ENCODE measurements at regions not wholly inside any gene's neighbourhood (a gene's known extent, or its start where the extent isn't known, plus 50 kb on each side); places are given as distances from the start of the nearest gene placed in this dataset.
"Not testable (repeated sequence)": the region's sequence is repeated elsewhere in the genome, so short reads cannot be mapped to it uniquely, and the experiment has no call there.

GRCh38 chr1:67947114-67947513 lies 103.3 kb downstream of the DIRAS3 start:
- no peak for DNase-seq

GRCh38 chr1:67945733-67946374 lies 104.6 kb downstream of the DIRAS3 start:
- DNase-seq = no peak

- no peak for DNase-seq
Measured at GRCh38 chr1:67942274-67942673, 108.2 kb downstream of the DIRAS3 start.

GRCh38 chr1:67941746-67942145 lies 108.5 kb upstream of the GNG12 start:
- no peak for DNase-seq

- no peak for DNase-seq
Measured at GRCh38 chr1:67941155-67941554, 107.9 kb upstream of the GNG12 start.

GRCh38 chr1:67939942-67940341 lies 106.7 kb upstream of the GNG12 start:
- DNase-seq = no peak

- no peak for DNase-seq
Measured at GRCh38 chr1:67939186-67939743, 106.0 kb upstream of the GNG12 start.

GRCh38 chr1:67937651-67938050 lies 104.4 kb upstream of the GNG12 start:
- no peak for DNase-seq

GRCh38 chr1:67937010-67937409 lies 103.7 kb upstream of the GNG12 start:
- DNase-seq = no peak

- DNase-seq = no peak
Measured at GRCh38 chr1:67935560-67935959, 102.3 kb upstream of the GNG12 start.

GRCh38 chr1:67931198-67931597 lies 97.9 kb upstream of the GNG12 start:
- DNase-seq = no peak

- no peak for DNase-seq
Measured at GRCh38 chr1:67923074-67923473, 89.8 kb upstream of the GNG12 start.

GRCh38 chr1:67921725-67922489 lies 88.6 kb upstream of the GNG12 start:
- no peak for DNase-seq

GRCh38 chr1:67919274-67920072 lies 86.2 kb upstream of the GNG12 start:
- no peak for DNase-seq

- DNase-seq = no peak
Measured at GRCh38 chr1:67918067-67918466, 84.8 kb upstream of the GNG12 start.

- DNase-seq = no peak
Measured at GRCh38 chr1:67917006-67917405, 83.7 kb upstream of the GNG12 start.

GRCh38 chr1:67916140-67916886 lies 83.0 kb upstream of the GNG12 start:
- DNase-seq = no peak

- DNase-seq = no peak
Measured at GRCh38 chr1:67909776-67910175, 76.5 kb upstream of the GNG12 start.

GRCh38 chr1:67908250-67908936 lies 75.1 kb upstream of the GNG12 start:
- no peak for DNase-seq

- not testable (repeated sequence) for DNase-seq
Measured at GRCh38 chr1:67907467-67907866, 74.2 kb upstream of the GNG12 start.

- not testable (repeated sequence) for DNase-seq
Measured at GRCh38 chr1:67906015-67906414, 72.7 kb upstream of the GNG12 start.
